Mesenchymal stem cell (in vitro differentiated cells and primary cell): ENCODE measurements at regions not wholly inside any gene's neighbourhood (a gene's known extent, or its start where the extent isn't known, plus 50 kb on each side); places are given as distances from the start of the nearest gene placed in this dataset.

Source experiments
- DNase-seq: peaks from one replicate; pipeline ENCODE4 v3.0.0-alpha.2; 2013
- H2AFZ ChIP-seq: one replicate; pipeline ENCODE4 v1.6.1; 2013; ENCODE audit warnings: low read depth, mild to moderate bottlenecking, control low read depth, inconsistent platforms, low read length, moderate library complexity
- H2AK5ac ChIP-seq: 2 replicates; pipeline ENCODE4 v1.6.1; 2013; ENCODE audit warnings: low read length, moderate library complexity, mild to moderate bottlenecking, inconsistent platforms; ENCODE audit not compliant: severe bottlenecking
- H2BK120ac ChIP-seq: one replicate; pipeline ENCODE4 v1.6.1; 2013; ENCODE audit warnings: low read depth, mild to moderate bottlenecking, inconsistent platforms, low read length, moderate library complexity
- H2BK12ac ChIP-seq, 2 experiments: one replicate each; pipeline ENCODE4 v1.6.1; 2013; ENCODE audit warnings: inconsistent platforms in 2 of 2, low read length in 2 of 2, mild to moderate bottlenecking in 2 of 2, moderate library complexity in 2 of 2, control low read depth in 1 of 2
- H2BK15ac ChIP-seq: one replicate; pipeline ENCODE4 v1.6.1; 2013; ENCODE audit warnings: mild to moderate bottlenecking, low read depth, inconsistent platforms; ENCODE audit not compliant: poor library complexity, severe bottlenecking
- H2BK5ac ChIP-seq: 2 replicates; pipeline ENCODE4 v1.6.1; 2013; ENCODE audit warnings: low read depth, mild to moderate bottlenecking, low read length, control low read depth, inconsistent platforms; ENCODE audit not compliant: poor library complexity, severe bottlenecking
- H3K14ac ChIP-seq, 2 experiments: one replicate each; pipeline ENCODE4 v1.6.1; 2013; ENCODE audit warnings: inconsistent platforms in 2 of 2, low read length in 2 of 2, control low read depth in 1 of 2, mild to moderate bottlenecking in 1 of 2, moderate library complexity in 1 of 2
- H3K18ac ChIP-seq, 2 experiments: one replicate each; pipeline ENCODE4 v1.6.1; 2013; ENCODE audit warnings: inconsistent platforms in 2 of 2, low read length in 2 of 2, control low read depth in 1 of 2, low read depth in 1 of 2, mild to moderate bottlenecking in 1 of 2
- H3K23ac ChIP-seq, 2 experiments: one replicate each; pipeline ENCODE4 v1.6.1; 2013; ENCODE audit warnings: inconsistent platforms in 2 of 2, low read length in 2 of 2, mild to moderate bottlenecking in 2 of 2, moderate library complexity in 2 of 2, control low read depth in 1 of 2
- H3K27ac ChIP-seq: 2 replicates; pipeline ENCODE4 v1.5.1; 2013; ENCODE audit warnings: mild to moderate bottlenecking, moderate library complexity, low read length, control low read depth, inconsistent platforms; ENCODE audit not compliant: poor library complexity, severe bottlenecking
- H3K27me3 ChIP-seq, 2 experiments: 2 replicates each; pipeline versions ENCODE4 v1.6.1 to v1.7.0; 2013; ENCODE audit warnings: low read length in 2 of 2, mild to moderate bottlenecking in 2 of 2, moderate library complexity in 2 of 2, control low read depth in 1 of 2, inconsistent platforms in 1 of 2; ENCODE audit not compliant: control insufficient read depth in 1 of 2, insufficient read depth in 1 of 2
- H3K36me3 ChIP-seq, 2 experiments: 2 replicates each; pipeline versions ENCODE4 v1.6.1 to v1.7.0; 2013; ENCODE audit warnings: low read length in 2 of 2, control low read depth in 1 of 2, inconsistent platforms in 1 of 2, low read depth in 1 of 2, mild to moderate bottlenecking in 1 of 2; ENCODE audit not compliant: insufficient read depth in 2 of 2, control insufficient read depth in 1 of 2
- H3K4ac ChIP-seq, 2 experiments: one replicate each; pipeline ENCODE4 v1.6.1; 2013; ENCODE audit warnings: inconsistent platforms in 2 of 2, low read length in 2 of 2, mild to moderate bottlenecking in 2 of 2, moderate library complexity in 2 of 2, control low read depth in 1 of 2, low read depth in 1 of 2
- H3K4me1 ChIP-seq: 2 replicates; pipeline ENCODE4 v1.6.1; 2013; ENCODE audit warnings: low read depth, low read length, control low read depth; ENCODE audit not compliant: control insufficient read depth, insufficient read depth
- H3K4me2 ChIP-seq: 2 replicates; pipeline ENCODE4 v1.6.1; 2013; ENCODE audit warnings: low read length, mild to moderate bottlenecking, inconsistent platforms; ENCODE audit not compliant: poor library complexity, severe bottlenecking
- H3K4me3 ChIP-seq, 2 experiments: 2 replicates each; pipeline versions ENCODE4 v1.5.1 to v1.7.0; 2013; ENCODE audit warnings: low read length in 2 of 2, mild to moderate bottlenecking in 2 of 2, control low read depth in 1 of 2, low read depth in 1 of 2; ENCODE audit not compliant: insufficient read depth in 1 of 2
- H3K79me1 ChIP-seq: replicated peaks from 2 replicates; pipeline ENCODE4 v1.6.1; 2013; ENCODE audit warnings: mild to moderate bottlenecking, control low read depth, low read length, inconsistent platforms; ENCODE audit not compliant: poor library complexity, severe bottlenecking
- H3K9ac ChIP-seq: 2 replicates; pipeline ENCODE4 v1.7.0; 2013; ENCODE audit warnings: mild to moderate bottlenecking, low read length, moderate library complexity
- H3K9me3 ChIP-seq: 2 replicates; pipeline ENCODE4 v1.7.0; 2013; ENCODE audit warnings: mild to moderate bottlenecking, low read length; ENCODE audit not compliant: control insufficient read depth
- H4K8ac ChIP-seq: one replicate; pipeline ENCODE4 v1.6.1; 2013; ENCODE audit warnings: inconsistent platforms, mild to moderate bottlenecking, low read length, moderate library complexity
- H4K91ac ChIP-seq: one replicate; pipeline ENCODE4 v1.6.1; 2013; ENCODE audit warnings: mild to moderate bottlenecking, low read length, inconsistent platforms
- WGBS: methylation state at CpG from one replicate; pipeline ENCODE4 v1.1.7; 2013; ENCODE audit warnings: mixed read lengths; 5-methylcytosine and 5-hydroxymethylcytosine counted together

- no peak overlapping the region for H2BK12ac ChIP-seq
- WGBS = 84% methylated on average over 12 of the region's 17 CpGs
- no peaks in the 10 kb centered on the region for H3K36me3 ChIP-seq
- no peak overlapping the region for H3K23ac ChIP-seq
- H3K79me1 ChIP-seq = no peaks in the 10 kb centered on the region
- H3K27me3 ChIP-seq = no peaks in the 10 kb centered on the region
- no peak overlapping the region for H3K27ac ChIP-seq
- H3K4ac ChIP-seq = no peak overlapping the region
- H3K18ac ChIP-seq = no peak overlapping the region
- no peak overlapping the region for H2AK5ac ChIP-seq
- no peak overlapping the region for H3K4me2 ChIP-seq
- no peak overlapping the region for H3K14ac ChIP-seq
- no peak overlapping the region for H2BK120ac ChIP-seq
- H2BK15ac ChIP-seq = no peak overlapping the region
- H3K4me1 ChIP-seq = peaks cover 5% of the 10 kb centered on the region
- no peak for DNase-seq
- H2BK5ac ChIP-seq = no peak overlapping the region
- H2AFZ ChIP-seq = no peak overlapping the region
- no peak overlapping the region for H4K8ac ChIP-seq
- H4K91ac ChIP-seq = no peak overlapping the region
- no peaks in the 10 kb centered on the region for H3K9me3 ChIP-seq
- H3K9ac ChIP-seq = no peak overlapping the region
- H3K4me3 ChIP-seq = no peak overlapping the region
These were observed 182.7 kb downstream of the GOLGA6L6 start for GRCh38 chr15:20358779-20359414.

GRCh38 chr15:20358066-20358778, 183.4 kb downstream of the GOLGA6L6 start:
- WGBS = 87% methylated on average over 25 of the region's 28 CpGs
- Histone ChIP-seq H2BK5ac (no peak overlapping the region), H4K91ac (no peak overlapping the region), H3K4me3 (no peak overlapping the region), H2BK12ac (no peak overlapping the region), H3K36me3 (no peaks in the 10 kb centered on the region), H4K8ac (no peak overlapping the region), H3K27me3 (no peaks in the 10 kb centered on the region), H2AK5ac (no peak overlapping the region), H3K79me1 (no peaks in the 10 kb centered on the region), H3K14ac (no peak overlapping the region), H3K4ac (no peak overlapping the region), H3K4me2 (no peak overlapping the region), H2BK15ac (no peak overlapping the region), H3K9ac (no peak overlapping the region), H3K27ac (no peak overlapping the region), H2BK120ac (no peak overlapping the region), H3K18ac (no peak overlapping the region), H3K9me3 (no peaks in the 10 kb centered on the region), H3K4me1 (peaks cover 5% of the 10 kb centered on the region), H2AFZ (no peak overlapping the region), H3K23ac (no peak overlapping the region)
- no peak for DNase-seq

GRCh38 chr15:20357481-20358065, 184.0 kb downstream of the GOLGA6L6 start:
- H2AK5ac ChIP-seq = no peak overlapping the region
- peaks cover 5% of the 10 kb centered on the region for H3K4me1 ChIP-seq
- H4K91ac ChIP-seq = no peak overlapping the region
- H2BK120ac ChIP-seq = no peak overlapping the region
- H2AFZ ChIP-seq = no peak overlapping the region
- H3K4me2 ChIP-seq = no peak overlapping the region
- H4K8ac ChIP-seq = no peak overlapping the region
- no peak overlapping the region for H3K4ac ChIP-seq
- H3K18ac ChIP-seq = no peak overlapping the region
- H3K27ac ChIP-seq = no peak overlapping the region
- H3K4me3 ChIP-seq = no peak overlapping the region
- WGBS = 87% methylated on average over 17 of the region's 17 CpGs
- no peak overlapping the region for H3K14ac ChIP-seq
- DNase-seq = no peak
- H2BK5ac ChIP-seq = no peak overlapping the region
- no peaks in the 10 kb centered on the region for H3K36me3 ChIP-seq
- H3K27me3 ChIP-seq = no peaks in the 10 kb centered on the region
- no peaks in the 10 kb centered on the region for H3K79me1 ChIP-seq
- H2BK15ac ChIP-seq = no peak overlapping the region
- no peak overlapping the region for H2BK12ac ChIP-seq
- H3K9ac ChIP-seq = no peak overlapping the region
- no peaks in the 10 kb centered on the region for H3K9me3 ChIP-seq
- H3K23ac ChIP-seq = no peak overlapping the region

GRCh38 chr15:20356911-20357480, 184.6 kb downstream of the GOLGA6L6 start:
- H2BK5ac ChIP-seq = no peak overlapping the region
- peak overlapping the region; percentile 15 for H4K8ac ChIP-seq
- H2BK120ac ChIP-seq = no peak overlapping the region
- H2BK12ac ChIP-seq = no peak overlapping the region
- no peak overlapping the region for H3K4me2 ChIP-seq
- no peak overlapping the region for H3K14ac ChIP-seq
- no peak overlapping the region for H3K4ac ChIP-seq
- no peak overlapping the region for H4K91ac ChIP-seq
- no peaks in the 10 kb centered on the region for H3K79me1 ChIP-seq
- WGBS = 77% methylated on average over 14 of the region's 18 CpGs
- H3K9me3 ChIP-seq = no peaks in the 10 kb centered on the region
- H3K23ac ChIP-seq = no peak overlapping the region
- H3K4me1 ChIP-seq = peaks cover 5% of the 10 kb centered on the region
- H3K9ac ChIP-seq = no peak overlapping the region
- H2AFZ ChIP-seq = no peak overlapping the region
- no peak overlapping the region for H2AK5ac ChIP-seq
- no peak for DNase-seq
- H3K4me3 ChIP-seq = no peak overlapping the region
- H3K27ac ChIP-seq = no peak overlapping the region
- no peak overlapping the region for H3K18ac ChIP-seq
- no peaks in the 10 kb centered on the region for H3K36me3 ChIP-seq
- H2BK15ac ChIP-seq = no peak overlapping the region
- H3K27me3 ChIP-seq = no peaks in the 10 kb centered on the region
